ENCODE measurements at regions not wholly inside any gene's neighbourhood (a gene's known extent, or its start where the extent isn't known, plus 50 kb on each side); places are given as distances from the start of the nearest gene placed in this dataset.

GRCh38 chr12:34186492-34186891 lies 164.2 kb downstream of the ALG10 start:
- Histone ChIP-seq H3K36me3 (ENCODE audit: low read depth) (no peaks in the 10 kb centered on the region), H3K27me3 (ENCODE audit: insufficient read depth, poor library complexity, severe bottlenecking) (no peaks in the 10 kb centered on the region), H3K27ac (ENCODE audit: poor library complexity, severe bottlenecking) (no peak overlapping the region), H3K4me3 (ENCODE audit: severe bottlenecking) (no peak overlapping the region), H3K4me1 (ENCODE audit: insufficient read depth, poor library complexity, severe bottlenecking) (no peaks in the 10 kb centered on the region), H3K9me3 (ENCODE audit: severe bottlenecking) (no peaks in the 10 kb centered on the region)
- ATAC-seq (ENCODE audit: low read depth), result no peak
- DNase-seq (ENCODE audit: low spot score), result no peak
- TF ChIP-seq CTCF (IDR thresholded peaks at IDR 0.05; ENCODE audit: poor library complexity, severe bottlenecking), result no peak

GRCh38 chr12:34188974-34189373 lies 166.7 kb downstream of the ALG10 start:
- ATAC-seq (ENCODE audit: low read depth) (no peak), DNase-seq (ENCODE audit: low spot score) (no peak)
- no peak overlapping the region for H3K27ac ChIP-seq (ENCODE audit: poor library complexity, severe bottlenecking)
- H3K9me3 ChIP-seq (ENCODE audit: severe bottlenecking), result no peaks in the 10 kb centered on the region
- no peaks in the 10 kb centered on the region for H3K27me3 ChIP-seq (ENCODE audit: insufficient read depth, poor library complexity, severe bottlenecking)
- no peaks in the 10 kb centered on the region for H3K4me1 ChIP-seq (ENCODE audit: insufficient read depth, poor library complexity, severe bottlenecking)
- no peak overlapping the region for H3K4me3 ChIP-seq (ENCODE audit: severe bottlenecking)
- TF ChIP-seq CTCF (IDR thresholded peaks at IDR 0.05; ENCODE audit: poor library complexity, severe bottlenecking), result no peak
- no peaks in the 10 kb centered on the region for H3K36me3 ChIP-seq (ENCODE audit: low read depth)

GRCh38 chr12:34190054-34190453 lies 167.8 kb downstream of the ALG10 start:
- no peaks in the 10 kb centered on the region for H3K9me3 ChIP-seq (ENCODE audit: severe bottlenecking)
- H3K36me3 ChIP-seq (ENCODE audit: low read depth), result no peaks in the 10 kb centered on the region
- H3K4me1 ChIP-seq (ENCODE audit: insufficient read depth, poor library complexity, severe bottlenecking), result no peaks in the 10 kb centered on the region
- DNase-seq (ENCODE audit: low spot score) (no peak), ATAC-seq (ENCODE audit: low read depth) (no peak)
- H3K4me3 ChIP-seq (ENCODE audit: severe bottlenecking), result no peak overlapping the region
- H3K27me3 ChIP-seq (ENCODE audit: insufficient read depth, poor library complexity, severe bottlenecking), result no peaks in the 10 kb centered on the region
- no peak for TF ChIP-seq CTCF (IDR thresholded peaks at IDR 0.05; ENCODE audit: poor library complexity, severe bottlenecking)
- H3K27ac ChIP-seq (ENCODE audit: poor library complexity, severe bottlenecking), result no peak overlapping the region

- H3K4me1 ChIP-seq (ENCODE audit: insufficient read depth, poor library complexity, severe bottlenecking), result no peaks in the 10 kb centered on the region
- no peak overlapping the region for H3K27ac ChIP-seq (ENCODE audit: poor library complexity, severe bottlenecking)
- TF ChIP-seq CTCF (IDR thresholded peaks at IDR 0.05; ENCODE audit: poor library complexity, severe bottlenecking), result no peak
- DNase-seq (ENCODE audit: low spot score) (no peak), ATAC-seq (ENCODE audit: low read depth) (no peak)
- no peaks in the 10 kb centered on the region for H3K9me3 ChIP-seq (ENCODE audit: severe bottlenecking)
- H3K27me3 ChIP-seq (ENCODE audit: insufficient read depth, poor library complexity, severe bottlenecking), result no peaks in the 10 kb centered on the region
- H3K4me3 ChIP-seq (ENCODE audit: severe bottlenecking), result no peak overlapping the region
- H3K36me3 ChIP-seq (ENCODE audit: low read depth), result no peaks in the 10 kb centered on the region
Measured at GRCh38 chr12:34198924-34199323, 176.6 kb downstream of the ALG10 start.

GRCh38 chr12:34203866-34204620 lies 181.7 kb downstream of the ALG10 start:
- Histone ChIP-seq H3K4me1 (ENCODE audit: insufficient read depth, poor library complexity, severe bottlenecking) (no peaks in the 10 kb centered on the region), H3K27ac (ENCODE audit: poor library complexity, severe bottlenecking) (no peak overlapping the region), H3K4me3 (ENCODE audit: severe bottlenecking) (no peak overlapping the region), H3K9me3 (ENCODE audit: severe bottlenecking) (no peaks in the 10 kb centered on the region), H3K36me3 (ENCODE audit: low read depth) (no peaks in the 10 kb centered on the region), H3K27me3 (ENCODE audit: insufficient read depth, poor library complexity, severe bottlenecking) (no peaks in the 10 kb centered on the region)
- no peak for DNase-seq (ENCODE audit: low spot score)
- no peak for ATAC-seq (ENCODE audit: low read depth)
- no peak for TF ChIP-seq CTCF (IDR thresholded peaks at IDR 0.05; ENCODE audit: poor library complexity, severe bottlenecking)

All from RWPE2 (cell line).